WTC11 (cell line): ENCODE measurements at regions not wholly inside any gene's neighbourhood (a gene's known extent, or its start where the extent isn't known, plus 50 kb on each side); places are given as distances from the start of the nearest gene placed in this dataset.

Experiments used
- CREB1 ChIP-seq: sonication (generic); formaldehyde crosslinking; IDR thresholded peaks from 2 replicates; pipeline ENCODE4 v1.8.0; 2023; ENCODE audit warnings: mild to moderate bottlenecking, missing genetic modification reagents
- ESRRA ChIP-seq: sonication (generic); formaldehyde crosslinking; IDR thresholded peaks from 2 replicates; pipeline ENCODE4 v1.8.1; 2022; ENCODE audit warnings: mild to moderate bottlenecking, missing genetic modification reagents, borderline replicate concordance
- FOXJ3 ChIP-seq: sonication (generic); formaldehyde crosslinking; IDR thresholded peaks from 2 replicates; pipeline ENCODE4 v1.9.0; 2021; ENCODE audit warnings: missing genetic modification reagents, mild to moderate bottlenecking, borderline replicate concordance
- GABPB1 ChIP-seq: sonication (generic); formaldehyde crosslinking; IDR thresholded peaks from 2 replicates; pipeline ENCODE4 v1.8.1; 2023; ENCODE audit warnings: mild to moderate bottlenecking, missing genetic modification reagents
- JUN ChIP-seq: sonication (generic); formaldehyde crosslinking; IDR thresholded peaks from 2 replicates; pipeline ENCODE4 v1.8.0; 2023; ENCODE audit warnings: mild to moderate bottlenecking, missing genetic modification reagents
- RORB ChIP-seq: fragments of 250-450 bp; sonication (Bioruptor Pico); IDR thresholded peaks from 2 replicates; pipeline ENCODE4 v1.9.0; 2021; ENCODE audit warnings: mild to moderate bottlenecking
- ZBTB21 ChIP-seq: sonication (generic); formaldehyde crosslinking; IDR thresholded peaks from 2 replicates; pipeline ENCODE4 v1.8.1; 2023; ENCODE audit warnings: mild to moderate bottlenecking, missing genetic modification reagents, borderline replicate concordance
- ZNF423 ChIP-seq: fragments of 250-450 bp; sonication (Bioruptor Pico); IDR thresholded peaks from 2 replicates; pipeline ENCODE4 v2.1.2; 2022; ENCODE audit warnings: mild to moderate bottlenecking, moderate library complexity
- TF ChIP-seq, protein P1 (sequence below): fragments of 200-600 bp; IDR thresholded peaks from 2 replicates; pipeline ENCODE4 v1.8.0; 2022; ENCODE audit warnings: antibody characterized with exemption
- TF ChIP-seq, protein P2 (sequence below): sonication (generic); formaldehyde crosslinking; conservative IDR thresholded peaks from 2 replicates; pipeline ENCODE4 v1.8.1; 2022; ENCODE audit warnings: mild to moderate bottlenecking, missing genetic modification reagents
- TF ChIP-seq, protein P3 (sequence below): fragments of 250-450 bp; sonication (Bioruptor Pico); IDR thresholded peaks from 2 replicates; pipeline ENCODE4 v2.1.2; 2022; ENCODE audit warnings: mild to moderate bottlenecking, moderate library complexity
- TF ChIP-seq, protein P4 (sequence below): sonication (generic); formaldehyde crosslinking; IDR thresholded peaks from 2 replicates; pipeline ENCODE4 v1.8.1; 2022; ENCODE audit warnings: missing genetic modification reagents, borderline replicate concordance

DNA sequence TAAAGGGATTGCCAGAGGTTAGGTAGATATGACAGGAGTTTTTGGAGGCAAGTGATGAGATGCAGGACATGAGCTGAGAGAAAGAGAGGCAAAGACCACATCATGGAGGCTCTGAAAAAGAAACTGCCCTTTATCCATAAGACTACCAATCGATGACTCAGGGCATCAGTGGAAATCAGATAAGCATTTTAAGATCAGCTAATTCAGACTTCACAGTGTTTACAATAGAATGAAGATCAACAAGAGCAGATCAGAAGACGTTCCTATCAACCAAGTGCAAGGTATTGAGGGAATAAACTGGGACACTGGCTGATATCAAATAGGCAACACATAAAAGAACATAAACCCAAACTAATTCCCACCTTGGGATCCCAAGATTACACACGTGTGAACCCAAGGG lies 227.2 kb downstream of the SLCO4C1 start:
- TF ChIP-seq, protein P1, sequence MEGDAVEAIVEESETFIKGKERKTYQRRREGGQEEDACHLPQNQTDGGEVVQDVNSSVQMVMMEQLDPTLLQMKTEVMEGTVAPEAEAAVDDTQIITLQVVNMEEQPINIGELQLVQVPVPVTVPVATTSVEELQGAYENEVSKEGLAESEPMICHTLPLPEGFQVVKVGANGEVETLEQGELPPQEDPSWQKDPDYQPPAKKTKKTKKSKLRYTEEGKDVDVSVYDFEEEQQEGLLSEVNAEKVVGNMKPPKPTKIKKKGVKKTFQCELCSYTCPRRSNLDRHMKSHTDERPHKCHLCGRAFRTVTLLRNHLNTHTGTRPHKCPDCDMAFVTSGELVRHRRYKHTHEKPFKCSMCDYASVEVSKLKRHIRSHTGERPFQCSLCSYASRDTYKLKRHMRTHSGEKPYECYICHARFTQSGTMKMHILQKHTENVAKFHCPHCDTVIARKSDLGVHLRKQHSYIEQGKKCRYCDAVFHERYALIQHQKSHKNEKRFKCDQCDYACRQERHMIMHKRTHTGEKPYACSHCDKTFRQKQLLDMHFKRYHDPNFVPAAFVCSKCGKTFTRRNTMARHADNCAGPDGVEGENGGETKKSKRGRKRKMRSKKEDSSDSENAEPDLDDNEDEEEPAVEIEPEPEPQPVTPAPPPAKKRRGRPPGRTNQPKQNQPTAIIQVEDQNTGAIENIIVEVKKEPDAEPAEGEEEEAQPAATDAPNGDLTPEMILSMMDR, result no peak
- TF ChIP-seq JUN (CRISPR knock-in tag) (no peak), RORB (CRISPR knock-in tag) (no peak), CREB1 (no peak), FOXJ3 (CRISPR knock-in tag) (no peak), ZNF423 (CRISPR knock-in tag) (no peak), ESRRA (CRISPR knock-in tag) (no peak), GABPB1 (CRISPR knock-in tag) (no peak), ZBTB21 (CRISPR knock-in tag) (no peak)
- TF ChIP-seq, protein P2, sequence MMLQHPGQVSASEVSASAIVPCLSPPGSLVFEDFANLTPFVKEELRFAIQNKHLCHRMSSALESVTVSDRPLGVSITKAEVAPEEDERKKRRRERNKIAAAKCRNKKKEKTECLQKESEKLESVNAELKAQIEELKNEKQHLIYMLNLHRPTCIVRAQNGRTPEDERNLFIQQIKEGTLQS, result no peak
- TF ChIP-seq, protein P3, sequence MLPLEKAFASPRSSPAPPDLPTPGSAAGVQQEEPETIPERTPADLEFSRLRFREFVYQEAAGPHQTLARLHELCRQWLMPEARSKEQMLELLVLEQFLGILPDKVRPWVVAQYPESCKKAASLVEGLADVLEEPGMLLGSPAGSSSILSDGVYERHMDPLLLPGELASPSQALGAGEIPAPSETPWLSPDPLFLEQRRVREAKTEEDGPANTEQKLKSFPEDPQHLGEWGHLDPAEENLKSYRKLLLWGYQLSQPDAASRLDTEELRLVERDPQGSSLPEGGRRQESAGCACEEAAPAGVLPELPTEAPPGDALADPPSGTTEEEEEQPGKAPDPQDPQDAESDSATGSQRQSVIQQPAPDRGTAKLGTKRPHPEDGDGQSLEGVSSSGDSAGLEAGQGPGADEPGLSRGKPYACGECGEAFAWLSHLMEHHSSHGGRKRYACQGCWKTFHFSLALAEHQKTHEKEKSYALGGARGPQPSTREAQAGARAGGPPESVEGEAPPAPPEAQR (CRISPR knock-in tag), result no peak
- TF ChIP-seq, protein P4, sequence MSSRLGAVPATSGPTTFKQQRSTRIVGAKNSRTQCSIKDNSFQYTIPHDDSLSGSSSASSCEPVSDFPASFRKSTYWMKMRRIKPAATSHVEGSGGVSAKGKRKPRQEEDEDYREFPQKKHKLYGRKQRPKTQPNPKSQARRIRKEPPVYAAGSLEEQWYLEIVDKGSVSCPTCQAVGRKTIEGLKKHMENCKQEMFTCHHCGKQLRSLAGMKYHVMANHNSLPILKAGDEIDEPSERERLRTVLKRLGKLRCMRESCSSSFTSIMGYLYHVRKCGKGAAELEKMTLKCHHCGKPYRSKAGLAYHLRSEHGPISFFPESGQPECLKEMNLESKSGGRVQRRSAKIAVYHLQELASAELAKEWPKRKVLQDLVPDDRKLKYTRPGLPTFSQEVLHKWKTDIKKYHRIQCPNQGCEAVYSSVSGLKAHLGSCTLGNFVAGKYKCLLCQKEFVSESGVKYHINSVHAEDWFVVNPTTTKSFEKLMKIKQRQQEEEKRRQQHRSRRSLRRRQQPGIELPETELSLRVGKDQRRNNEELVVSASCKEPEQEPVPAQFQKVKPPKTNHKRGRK, result no peak
